HCT116 (cell line): ENCODE measurements at regions not wholly inside any gene's neighbourhood (a gene's known extent, or its start where the extent isn't known, plus 50 kb on each side); places are given as distances from the start of the nearest gene placed in this dataset.
A peak's percentile ranks its signal among the peaks of the same experiment; 100 is the strongest.

Experiments used
- EZH2phosphoT487 ChIP-seq: fragments of 200-600 bp; IDR thresholded peaks from 2 replicates; pipeline ENCODE4 v1.6.1; 2018; ENCODE audit warnings: antibody characterized with exemption, borderline replicate concordance
- POLR2A ChIP-seq: IDR thresholded peaks from 2 replicates; pipeline ENCODE4 v1.7.0; 2011; ENCODE audit warnings: borderline replicate concordance; ENCODE audit not compliant: insufficient read depth, insufficient read length; ENCODE audit errors: extremely low read depth
- YY1 ChIP-seq: IDR thresholded peaks from 2 replicates; pipeline ENCODE4 v1.6.1; 2011; ENCODE audit warnings: low read length, low read depth, moderate library complexity, mild to moderate bottlenecking; ENCODE audit not compliant: insufficient replicate concordance; ENCODE audit errors: extremely low read depth
- TF ChIP-seq, protein P1 (sequence below), 3 experiments: fragments of 200-600 bp in 1 of 3; sonication (generic) in 1 of 3; IDR thresholded peaks in 2 of 3; conservative IDR thresholded peaks in 1 of 3; 2 replicates each; pipeline ENCODE4 v1.5.1; 2012 to 2017; ENCODE audit warnings: low read depth in 2 of 3, low read length in 2 of 3, antibody characterized with exemption in 1 of 3, borderline replicate concordance in 1 of 3, control low read depth in 1 of 3, mild to moderate bottlenecking in 1 of 3, mixed read lengths in 1 of 3, mixed run types in 1 of 3, moderate library complexity in 1 of 3; ENCODE audit not compliant: insufficient read depth in 1 of 3
- TF ChIP-seq, protein P2 (sequence below): IDR thresholded peaks from 2 replicates; pipeline ENCODE4 v1.6.1; 2011; ENCODE audit warnings: mild to moderate bottlenecking, low read length, moderate library complexity; ENCODE audit not compliant: insufficient replicate concordance; ENCODE audit errors: extremely low read depth
- TF ChIP-seq, protein P3 (sequence below): IDR thresholded peaks from 2 replicates; pipeline ENCODE4 v1.6.1; 2012

DNA sequence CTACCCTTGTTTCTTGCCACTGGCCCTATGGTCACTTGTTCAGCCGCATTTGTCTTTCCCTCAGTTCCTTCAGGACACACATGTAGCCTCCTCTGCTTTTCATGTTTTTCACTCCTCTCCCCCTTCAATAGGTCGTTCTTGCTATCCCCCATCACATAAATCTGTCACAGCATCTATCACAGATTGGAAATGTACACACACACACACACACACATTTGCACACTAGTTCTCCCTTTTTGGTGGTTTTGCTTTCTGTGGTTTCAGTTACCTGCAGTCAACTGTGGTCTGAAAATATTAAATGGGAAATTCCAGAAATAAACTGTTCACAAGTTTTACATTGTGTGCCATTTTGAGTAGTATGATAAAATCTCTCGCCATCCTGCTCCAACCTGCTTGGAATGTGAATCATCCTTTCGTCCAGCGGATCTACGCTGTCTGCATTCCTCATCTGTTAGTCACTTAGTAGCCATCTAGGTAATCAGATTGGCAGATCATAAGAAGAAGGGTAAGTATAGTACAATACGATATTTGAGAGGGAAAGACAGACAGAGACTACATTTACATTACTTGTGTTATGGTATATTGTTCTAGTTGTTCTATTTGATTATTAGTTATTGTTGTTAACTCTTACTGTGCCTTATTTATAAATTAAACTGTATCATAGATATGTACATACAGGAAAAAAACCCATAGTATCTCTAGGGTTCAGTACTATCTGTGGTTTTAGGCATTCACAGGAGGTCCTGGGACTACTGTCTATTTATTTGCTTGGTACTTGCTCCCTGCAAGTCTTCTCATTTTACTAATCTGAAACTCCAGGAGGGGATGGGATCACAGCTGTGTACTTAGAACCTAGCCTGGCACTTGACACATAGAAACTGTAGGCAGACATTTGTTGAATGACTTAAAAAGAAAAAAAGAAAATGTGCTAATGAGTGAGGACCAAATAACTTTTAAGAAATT lies 86.1 kb upstream of the PNPT1 start:
- TF ChIP-seq POLR2A (no peak), YY1 (peak; percentile 39), EZH2phosphoT487 (no peak)
- TF ChIP-seq, protein P1, sequence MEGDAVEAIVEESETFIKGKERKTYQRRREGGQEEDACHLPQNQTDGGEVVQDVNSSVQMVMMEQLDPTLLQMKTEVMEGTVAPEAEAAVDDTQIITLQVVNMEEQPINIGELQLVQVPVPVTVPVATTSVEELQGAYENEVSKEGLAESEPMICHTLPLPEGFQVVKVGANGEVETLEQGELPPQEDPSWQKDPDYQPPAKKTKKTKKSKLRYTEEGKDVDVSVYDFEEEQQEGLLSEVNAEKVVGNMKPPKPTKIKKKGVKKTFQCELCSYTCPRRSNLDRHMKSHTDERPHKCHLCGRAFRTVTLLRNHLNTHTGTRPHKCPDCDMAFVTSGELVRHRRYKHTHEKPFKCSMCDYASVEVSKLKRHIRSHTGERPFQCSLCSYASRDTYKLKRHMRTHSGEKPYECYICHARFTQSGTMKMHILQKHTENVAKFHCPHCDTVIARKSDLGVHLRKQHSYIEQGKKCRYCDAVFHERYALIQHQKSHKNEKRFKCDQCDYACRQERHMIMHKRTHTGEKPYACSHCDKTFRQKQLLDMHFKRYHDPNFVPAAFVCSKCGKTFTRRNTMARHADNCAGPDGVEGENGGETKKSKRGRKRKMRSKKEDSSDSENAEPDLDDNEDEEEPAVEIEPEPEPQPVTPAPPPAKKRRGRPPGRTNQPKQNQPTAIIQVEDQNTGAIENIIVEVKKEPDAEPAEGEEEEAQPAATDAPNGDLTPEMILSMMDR (IDR thresholded peaks at IDR 0.05 in 2 of 3, conservative IDR thresholded peaks at IDR 0.05 in 1 of 3; ENCODE audit: borderline replicate concordance in 1 of 3, insufficient read depth in 1 of 3, low read depth in 2 of 3, low read length in 2 of 3): no peak
- TF ChIP-seq, protein P2, sequence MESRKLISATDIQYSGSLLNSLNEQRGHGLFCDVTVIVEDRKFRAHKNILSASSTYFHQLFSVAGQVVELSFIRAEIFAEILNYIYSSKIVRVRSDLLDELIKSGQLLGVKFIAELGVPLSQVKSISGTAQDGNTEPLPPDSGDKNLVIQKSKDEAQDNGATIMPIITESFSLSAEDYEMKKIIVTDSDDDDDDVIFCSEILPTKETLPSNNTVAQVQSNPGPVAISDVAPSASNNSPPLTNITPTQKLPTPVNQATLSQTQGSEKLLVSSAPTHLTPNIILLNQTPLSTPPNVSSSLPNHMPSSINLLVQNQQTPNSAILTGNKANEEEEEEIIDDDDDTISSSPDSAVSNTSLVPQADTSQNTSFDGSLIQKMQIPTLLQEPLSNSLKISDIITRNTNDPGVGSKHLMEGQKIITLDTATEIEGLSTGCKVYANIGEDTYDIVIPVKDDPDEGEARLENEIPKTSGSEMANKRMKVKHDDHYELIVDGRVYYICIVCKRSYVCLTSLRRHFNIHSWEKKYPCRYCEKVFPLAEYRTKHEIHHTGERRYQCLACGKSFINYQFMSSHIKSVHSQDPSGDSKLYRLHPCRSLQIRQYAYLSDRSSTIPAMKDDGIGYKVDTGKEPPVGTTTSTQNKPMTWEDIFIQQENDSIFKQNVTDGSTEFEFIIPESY: no peak
- TF ChIP-seq, protein P3, sequence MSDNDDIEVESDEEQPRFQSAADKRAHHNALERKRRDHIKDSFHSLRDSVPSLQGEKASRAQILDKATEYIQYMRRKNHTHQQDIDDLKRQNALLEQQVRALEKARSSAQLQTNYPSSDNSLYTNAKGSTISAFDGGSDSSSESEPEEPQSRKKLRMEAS: no peak
